ENCODE measurements at regions not wholly inside any gene's neighbourhood (a gene's known extent, or its start where the extent isn't known, plus 50 kb on each side); places are given as distances from the start of the nearest gene placed in this dataset.

DNA sequence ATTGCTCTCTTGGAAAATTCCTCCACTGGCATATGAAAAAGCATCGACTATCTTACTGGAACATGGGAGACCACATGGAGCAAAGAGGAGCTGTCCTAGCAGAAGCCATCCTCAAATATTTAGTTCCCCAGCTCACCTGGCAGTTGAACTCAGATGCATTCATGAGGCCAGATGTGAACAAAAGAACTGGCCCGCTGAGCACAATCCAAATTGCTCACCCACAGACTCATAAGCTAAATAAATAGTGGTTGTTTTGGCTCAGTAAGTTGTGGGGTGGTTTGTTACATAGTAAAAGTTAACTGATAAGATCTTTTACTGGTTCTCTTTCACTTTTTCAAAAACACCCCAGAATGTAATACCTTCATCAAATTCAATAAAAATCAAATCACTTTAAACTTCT is 108.6 kb upstream of the CWC22 start:
- no peaks in the 10 kb centered on the region for H3K4me1 Mint-ChIP-seq (ENCODE audit: unreplicated experiment)
- no peaks in the 10 kb centered on the region for H3K9me3 Mint-ChIP-seq (ENCODE audit: unreplicated experiment)
- TF ChIP-seq, protein P1, sequence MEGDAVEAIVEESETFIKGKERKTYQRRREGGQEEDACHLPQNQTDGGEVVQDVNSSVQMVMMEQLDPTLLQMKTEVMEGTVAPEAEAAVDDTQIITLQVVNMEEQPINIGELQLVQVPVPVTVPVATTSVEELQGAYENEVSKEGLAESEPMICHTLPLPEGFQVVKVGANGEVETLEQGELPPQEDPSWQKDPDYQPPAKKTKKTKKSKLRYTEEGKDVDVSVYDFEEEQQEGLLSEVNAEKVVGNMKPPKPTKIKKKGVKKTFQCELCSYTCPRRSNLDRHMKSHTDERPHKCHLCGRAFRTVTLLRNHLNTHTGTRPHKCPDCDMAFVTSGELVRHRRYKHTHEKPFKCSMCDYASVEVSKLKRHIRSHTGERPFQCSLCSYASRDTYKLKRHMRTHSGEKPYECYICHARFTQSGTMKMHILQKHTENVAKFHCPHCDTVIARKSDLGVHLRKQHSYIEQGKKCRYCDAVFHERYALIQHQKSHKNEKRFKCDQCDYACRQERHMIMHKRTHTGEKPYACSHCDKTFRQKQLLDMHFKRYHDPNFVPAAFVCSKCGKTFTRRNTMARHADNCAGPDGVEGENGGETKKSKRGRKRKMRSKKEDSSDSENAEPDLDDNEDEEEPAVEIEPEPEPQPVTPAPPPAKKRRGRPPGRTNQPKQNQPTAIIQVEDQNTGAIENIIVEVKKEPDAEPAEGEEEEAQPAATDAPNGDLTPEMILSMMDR (IDR thresholded peaks at IDR 0.05), result no peak
- peaks cover 3% of the 10 kb centered on the region for H3K27me3 Mint-ChIP-seq (ENCODE audit: unreplicated experiment)
- no peak for DNase-seq (ENCODE audit: extremely low spot score, unreplicated experiment)
- no peak overlapping the region for H3K4me3 Mint-ChIP-seq (ENCODE audit: unreplicated experiment)
- no peak overlapping the region for H3K27ac Mint-ChIP-seq (ENCODE audit: unreplicated experiment)
- H3K36me3 Mint-ChIP-seq (ENCODE audit: unreplicated experiment), result no peaks in the 10 kb centered on the region

DNA sequence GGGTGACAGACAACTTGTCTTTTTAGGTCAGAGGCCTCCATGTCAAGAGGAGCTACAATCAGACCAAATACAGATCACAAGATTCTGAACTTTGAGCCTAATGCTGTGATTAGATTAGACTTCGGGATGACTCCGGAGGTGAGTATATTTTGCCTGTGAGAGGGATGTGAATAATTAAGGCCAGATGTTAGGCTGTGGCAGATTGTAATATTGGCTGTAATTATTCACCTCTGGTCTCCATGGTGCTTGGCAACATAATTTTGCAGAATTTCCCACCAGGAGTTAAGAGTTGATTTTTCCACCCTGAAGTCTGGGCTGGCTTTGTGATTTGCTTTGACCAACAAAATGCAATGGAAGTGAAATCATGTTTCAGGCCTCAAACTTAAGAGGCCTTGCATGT is 108.2 kb upstream of the CWC22 start:
- TF ChIP-seq, protein P1 (IDR thresholded peaks at IDR 0.05), result no peak

DNA sequence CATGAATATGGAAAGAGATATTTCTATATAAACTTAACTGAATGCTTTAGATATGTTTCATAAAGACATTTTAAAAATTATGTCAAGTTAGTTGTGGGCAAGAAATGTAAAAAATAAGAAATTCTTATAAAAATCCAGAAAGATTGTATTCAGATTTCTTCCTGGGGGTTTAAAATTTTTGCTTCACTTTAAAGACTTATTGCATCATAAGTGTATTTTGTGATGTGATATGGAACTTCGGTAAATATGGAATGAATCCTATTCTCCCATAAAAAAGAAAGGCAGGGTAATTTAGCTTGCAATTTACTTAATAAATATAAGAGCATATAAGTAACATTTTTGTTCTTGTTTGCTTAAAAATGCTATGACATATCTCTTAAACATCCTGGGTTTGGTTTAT is 104.8 kb upstream of the CWC22 start:
- Mint-ChIP-seq H3K4me1 (ENCODE audit: unreplicated experiment) (no peaks in the 10 kb centered on the region), H3K27ac (ENCODE audit: unreplicated experiment) (no peak overlapping the region), H3K9me3 (ENCODE audit: unreplicated experiment) (no peaks in the 10 kb centered on the region), H3K36me3 (ENCODE audit: unreplicated experiment) (no peaks in the 10 kb centered on the region), H3K27me3 (ENCODE audit: unreplicated experiment) (no peaks in the 10 kb centered on the region), H3K4me3 (ENCODE audit: unreplicated experiment) (no peak overlapping the region)
- TF ChIP-seq, protein P1 (IDR thresholded peaks at IDR 0.05), result no peak
- DNase-seq (ENCODE audit: extremely low spot score, unreplicated experiment), result no peak

More for the DNA sequence above, 108.2 kb upstream of the CWC22 start:
- Mint-ChIP-seq H3K27ac (ENCODE audit: unreplicated experiment) (no peak overlapping the region), H3K9me3 (ENCODE audit: unreplicated experiment) (no peaks in the 10 kb centered on the region), H3K36me3 (ENCODE audit: unreplicated experiment) (no peaks in the 10 kb centered on the region), H3K4me1 (ENCODE audit: unreplicated experiment) (no peaks in the 10 kb centered on the region), H3K4me3 (ENCODE audit: unreplicated experiment) (no peak overlapping the region), H3K27me3 (ENCODE audit: unreplicated experiment) (peaks cover 3% of the 10 kb centered on the region)
- DNase-seq (ENCODE audit: extremely low spot score, unreplicated experiment), result no peak

DNA sequence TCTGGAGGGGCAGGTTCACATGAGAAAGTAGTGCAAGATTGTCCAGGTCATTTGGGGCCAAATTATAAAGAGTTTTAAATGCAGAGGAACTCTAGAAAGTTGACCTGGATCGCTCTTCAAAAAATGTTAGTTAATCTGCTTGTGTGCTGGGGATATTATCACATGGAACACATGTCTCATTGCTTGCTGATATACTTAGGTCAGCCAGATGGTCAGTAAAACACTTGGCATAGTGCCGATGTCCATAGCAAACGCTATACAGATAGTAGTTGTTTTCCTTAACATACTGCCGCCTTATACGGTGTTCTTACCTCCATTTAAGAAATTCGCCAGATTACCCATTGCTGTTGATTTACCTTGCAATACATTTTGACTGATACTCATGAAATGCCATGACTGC is 103.4 kb upstream of the CWC22 start:
- DNase-seq (ENCODE audit: extremely low spot score, unreplicated experiment), result no peak
- Mint-ChIP-seq H3K4me3 (ENCODE audit: unreplicated experiment) (no peak overlapping the region), H3K4me1 (ENCODE audit: unreplicated experiment) (no peaks in the 10 kb centered on the region), H3K36me3 (ENCODE audit: unreplicated experiment) (no peaks in the 10 kb centered on the region), H3K9me3 (ENCODE audit: unreplicated experiment) (no peaks in the 10 kb centered on the region), H3K27me3 (ENCODE audit: unreplicated experiment) (no peaks in the 10 kb centered on the region), H3K27ac (ENCODE audit: unreplicated experiment) (no peak overlapping the region)
- TF ChIP-seq, protein P1 (IDR thresholded peaks at IDR 0.05), result no peak

DNA sequence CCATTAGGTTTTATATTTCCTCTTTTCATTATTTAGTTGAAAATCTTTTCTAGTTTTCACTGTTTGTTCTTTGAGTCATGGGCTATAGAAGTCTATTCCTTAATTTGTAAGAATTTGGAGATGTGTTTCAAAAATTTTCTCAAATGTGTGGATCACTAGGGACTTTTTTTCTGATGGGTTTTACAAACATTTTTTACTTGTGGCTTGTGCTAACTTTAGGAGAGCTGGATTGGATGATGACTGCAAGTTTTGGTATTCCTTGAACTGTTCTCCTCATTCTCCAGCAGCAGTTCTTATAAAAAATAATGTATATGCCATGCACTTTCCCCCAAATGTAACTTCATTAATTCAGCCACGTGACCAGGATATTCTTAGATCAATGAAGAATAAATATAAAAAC is 94.7 kb upstream of the CWC22 start:
- no peak for DNase-seq (ENCODE audit: extremely low spot score, unreplicated experiment)
- peaks cover 13% of the 10 kb centered on the region for H3K4me1 Mint-ChIP-seq (ENCODE audit: unreplicated experiment)
- peak overlapping the region; percentile 3 for H3K27ac Mint-ChIP-seq (ENCODE audit: unreplicated experiment)
- TF ChIP-seq, protein P1 (IDR thresholded peaks at IDR 0.05), result no peak
- H3K4me3 Mint-ChIP-seq (ENCODE audit: unreplicated experiment), result no peak overlapping the region
- H3K36me3 Mint-ChIP-seq (ENCODE audit: unreplicated experiment), result no peaks in the 10 kb centered on the region
- H3K27me3 Mint-ChIP-seq (ENCODE audit: unreplicated experiment), result no peaks in the 10 kb centered on the region
- H3K9me3 Mint-ChIP-seq (ENCODE audit: unreplicated experiment), result no peaks in the 10 kb centered on the region

Measured in osteocyte (in vitro differentiated cells).